SU-DHL-6 (cell line): ENCODE measurements at regions not wholly inside any gene's neighbourhood (a gene's known extent, or its start where the extent isn't known, plus 50 kb on each side); places are given as distances from the start of the nearest gene placed in this dataset.

Experiments
- CTCF ChIP-seq: fragments of 200-600 bp; sonication (generic); IDR thresholded peaks from one replicate; pipeline ENCODE4 v1.5.1; 2017; ENCODE audit warnings: antibody characterized with exemption, mild to moderate bottlenecking, low read length, moderate library complexity; ENCODE audit not compliant: insufficient read depth, poor library complexity, severe bottlenecking
- EZH2phosphoT487 ChIP-seq: fragments of 200-600 bp; sonication (generic), shearing (Covaris generic); conservative IDR thresholded peaks from 2 replicates; pipeline ENCODE4 v1.6.1; 2018; ENCODE audit warnings: mild to moderate bottlenecking, antibody characterized with exemption, low read length, moderate library complexity, mixed read lengths

GRCh38 chr6:16993396-16993795, 108.5 kb upstream of the STMND1 start:
- TF ChIP-seq CTCF: no peak
- no peak for TF ChIP-seq EZH2phosphoT487
